Right ventricle myocardium inferior (tissue), 1 donor: ENCODE measurements at regions not wholly inside any gene's neighbourhood (a gene's known extent, or its start where the extent isn't known, plus 50 kb on each side); places are given as distances from the start of the nearest gene placed in this dataset.

Experiments used
- ATAC-seq: fragments of 200-7000 bp; cut with Tn5 transposase; one replicate; pipeline ENCODE4 v1.9.1; 2020; ENCODE audit warnings: mild to moderate bottlenecking, moderate library complexity
- DNase-seq: peaks from one replicate; pipeline ENCODE4 v3.0.0; 2021; ENCODE audit errors: missing footprints
- intact Hi-C: fragments of 100-400 bp; cut with DNase I; formaldehyde crosslinking; loops from one replicate; pipeline ENCODE4 v1.11.0; 2022
- donor health status: DM: no; HTN: yes; CAD: no; lungs with severe emphysema.

GRCh38 chr14:84361476-84361875 lies 1168.5 kb upstream of the FLRT2 start:
- intact Hi-C loops = no loop called here
- DNase-seq (no peak), ATAC-seq (no peak)

GRCh38 chr14:84375235-84375634 lies 1154.7 kb upstream of the FLRT2 start:
- intact Hi-C loops = no loop called here
- ATAC-seq (no peak), DNase-seq (no peak)

- intact Hi-C loops = no loop called here
- ATAC-seq (no peak), DNase-seq (no peak)
Measured at GRCh38 chr14:84390010-84390409, 1139.9 kb upstream of the FLRT2 start.

- DNase-seq (no peak), ATAC-seq (no peak)
- intact Hi-C loops = no loop called here
Measured at GRCh38 chr14:84397631-84398030, 1132.3 kb upstream of the FLRT2 start.

- DNase-seq = peak; percentile 45
- ATAC-seq = no peak
- intact Hi-C loops = no loop called here
Measured at GRCh38 chr14:84399296-84399910, 1130.5 kb upstream of the FLRT2 start.

GRCh38 chr14:84401631-84402030 lies 1128.3 kb upstream of the FLRT2 start:
- DNase-seq = no peak
- intact Hi-C loops = no loop called here
- no peak for ATAC-seq

- intact Hi-C loops = no loop called here
- ATAC-seq (no peak), DNase-seq (no peak)
Measured at GRCh38 chr14:84403585-84403984, 1126.4 kb upstream of the FLRT2 start.

GRCh38 chr14:84404246-84404645 lies 1125.7 kb upstream of the FLRT2 start:
- ATAC-seq (no peak), DNase-seq (no peak)
- intact Hi-C loops = no loop called here

- intact Hi-C loops = no loop called here
- ATAC-seq (no peak), DNase-seq (no peak)
Measured at GRCh38 chr14:84409435-84409834, 1120.5 kb upstream of the FLRT2 start.

- DNase-seq (no peak), ATAC-seq (no peak)
- intact Hi-C loops = no loop called here
Measured at GRCh38 chr14:84410344-84410743, 1119.6 kb upstream of the FLRT2 start.

- no peak for ATAC-seq
- DNase-seq = no peak
- intact Hi-C loops = no loop called here
Measured at GRCh38 chr14:84420221-84420620, 1109.7 kb upstream of the FLRT2 start.

- ATAC-seq (no peak), DNase-seq (no peak)
- intact Hi-C loops = no loop called here
Measured at GRCh38 chr14:84421621-84422020, 1108.3 kb upstream of the FLRT2 start.

- intact Hi-C loops = no loop called here
- no peak for ATAC-seq
- DNase-seq = no peak
Measured at GRCh38 chr14:84425968-84426367, 1104.0 kb upstream of the FLRT2 start.

- no peak for DNase-seq
- ATAC-seq = no peak
- intact Hi-C loops = no loop called here
Measured at GRCh38 chr14:84432676-84433075, 1097.3 kb upstream of the FLRT2 start.

- DNase-seq (no peak), ATAC-seq (no peak)
- intact Hi-C loops = no loop called here
Measured at GRCh38 chr14:84433961-84434360, 1096.0 kb upstream of the FLRT2 start.

GRCh38 chr14:84435820-84436324 lies 1094.1 kb upstream of the FLRT2 start:
- DNase-seq = no peak
- intact Hi-C loops = no loop called here
- ATAC-seq = no peak

- DNase-seq (no peak), ATAC-seq (no peak)
- intact Hi-C loops = no loop called here
Measured at GRCh38 chr14:84436528-84436927, 1093.4 kb upstream of the FLRT2 start.

GRCh38 chr14:84442521-84442920 lies 1087.4 kb upstream of the FLRT2 start:
- intact Hi-C loops = no loop called here
- ATAC-seq = no peak
- DNase-seq = no peak

GRCh38 chr14:84445486-84445885 lies 1084.5 kb upstream of the FLRT2 start:
- intact Hi-C loops = no loop called here
- no peak for DNase-seq
- no peak for ATAC-seq

GRCh38 chr14:84446250-84446649 lies 1083.7 kb upstream of the FLRT2 start:
- ATAC-seq (no peak), DNase-seq (no peak)
- intact Hi-C loops = no loop called here

GRCh38 chr14:84453307-84453950 lies 1076.5 kb upstream of the FLRT2 start:
- ATAC-seq (no peak), DNase-seq (no peak)
- intact Hi-C loops = no loop called here
